Motor neuron (in vitro differentiated cells): ENCODE measurements at regions not wholly inside any gene's neighbourhood (a gene's known extent, or its start where the extent isn't known, plus 50 kb on each side); places are given as distances from the start of the nearest gene placed in this dataset.

Source experiments
- ATAC-seq, 8 experiments: fragments of 200-7000 bp; cut with Tn5 transposase; replicated peaks in 6 of 8; 2 replicates each; pipeline ENCODE4 v1.8.0; 2021; ENCODE audit warnings: mild to moderate bottlenecking in 8 of 8, moderate library complexity in 8 of 8
- H3K27ac ChIP-seq, 2 donors: fragments of 250-450 bp; sonication (Bioruptor Pico); 2 replicates each; pipeline ENCODE4 v1.9.0; 2021; ENCODE audit warnings: antibody characterized with exemption in 2 of 2, mild to moderate bottlenecking in 2 of 2, moderate library complexity in 1 of 2
- H3K4me1 ChIP-seq, 2 donors: fragments of 250-450 bp; sonication (Bioruptor Pico); replicated peaks in 1 of 2; 2 replicates each; pipeline ENCODE4 v1.6.1; 2021; ENCODE audit warnings: antibody characterized with exemption in 2 of 2, mild to moderate bottlenecking in 2 of 2, moderate library complexity in 1 of 2
- H3K4me3 ChIP-seq, 5 donors: fragments of 250-450 bp; sonication (Bioruptor Pico); 2 replicates each; pipeline ENCODE4 v1.9.0; 2021; ENCODE audit warnings: antibody characterized with exemption in 5 of 5, mild to moderate bottlenecking in 5 of 5, moderate library complexity in 4 of 5
- WGBS, 10 experiments: fragments of 450-650 bp; shearing (Covaris generic); methylation state at CpG; one replicate each; pipeline ENCODE4 v1.0.0; 2022; 5-methylcytosine and 5-hydroxymethylcytosine counted together
- in situ Hi-C, 9 experiments: fragments of 400-800 bp; cut with MboI; loops; one replicate each; pipeline ENCODE4 v1.15.0; 2021; ENCODE audit warnings: low sequenced_read_pairs in 9 of 9, low pct_unique_long_range_greater_than_20kb in 2 of 9; ENCODE audit not compliant: unreplicated experiment in 9 of 9

- ATAC-seq = peak in 3 of 8 experiments; percentile 61 to 90 (median 67)
- Histone ChIP-seq H3K4me3 (no peak overlapping the region), H3K27ac (no peak overlapping the region), H3K4me1 (no peaks in the 10 kb centered on the region)
- WGBS, 10 experiments = 0 to 100% (median 72%) methylated on average over 1 to 5 of the region's 5 CpGs
- in situ Hi-C loops = no loop called here
Observed at GRCh38 chr2:199163613-199164458, 293.9 kb downstream of the SATB2 start.

DNA sequence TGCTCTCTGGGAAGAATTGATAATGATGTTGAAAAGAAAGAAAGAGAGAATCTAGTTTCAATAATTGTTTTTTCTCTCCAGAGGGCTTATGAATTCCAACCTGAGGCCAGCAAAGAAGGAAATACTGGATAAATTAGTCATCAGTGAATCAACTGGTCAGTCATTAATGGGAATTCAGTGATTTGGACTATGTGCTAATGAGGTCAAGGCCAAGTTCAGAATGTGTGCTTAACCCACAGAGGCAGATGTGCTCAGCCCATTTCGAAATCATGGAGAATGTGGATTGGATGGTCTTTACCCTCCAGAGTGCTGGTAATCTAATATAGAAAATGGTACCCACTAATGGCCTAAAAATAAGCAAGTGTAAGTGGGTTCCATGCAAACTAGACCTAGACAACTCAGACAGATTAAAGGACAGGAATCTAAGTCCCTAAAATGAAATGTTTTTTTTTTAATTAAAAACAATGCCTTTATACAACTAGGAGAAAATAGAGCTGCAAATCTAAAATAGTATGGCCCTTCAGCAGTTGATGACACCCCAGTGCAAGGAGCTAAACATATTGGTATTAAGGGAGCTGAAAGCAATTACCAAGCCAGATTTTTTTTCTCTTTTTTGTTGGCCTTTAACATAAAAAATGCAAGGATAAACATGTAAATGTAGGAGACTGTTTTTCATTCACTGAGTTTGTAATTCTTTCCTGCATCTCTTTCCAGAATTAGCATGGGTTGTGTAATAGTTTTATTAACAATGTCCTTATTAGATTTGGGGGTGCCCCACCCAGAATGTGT, 296.9 kb downstream of the SATB2 start:
- in situ Hi-C loops = no loop called here
- ATAC-seq = peak in 2 of 8 experiments; percentile 60
- Histone ChIP-seq H3K4me3 (no peak overlapping the region), H3K4me1 (no peaks in the 10 kb centered on the region), H3K27ac (no peak overlapping the region)
- WGBS, 10 experiments = 0 to 100% (median 60%) methylated on average over 1 of the region's 1 CpG; no CpG with 5 or more reads in 1 of the 10 experiments

GRCh38 chr2:199160081-199160480, 297.7 kb downstream of the SATB2 start:
- Histone ChIP-seq H3K27ac (no peak overlapping the region), H3K4me1 (no peaks in the 10 kb centered on the region), H3K4me3 (no peak overlapping the region)
- ATAC-seq = peak in 1 of 8 experiments; percentile 4
- in situ Hi-C loops = no loop called here
- WGBS, 10 experiments = 52 to 95% (median 81%) methylated on average over 2 to 4 of the region's 4 CpGs

DNA sequence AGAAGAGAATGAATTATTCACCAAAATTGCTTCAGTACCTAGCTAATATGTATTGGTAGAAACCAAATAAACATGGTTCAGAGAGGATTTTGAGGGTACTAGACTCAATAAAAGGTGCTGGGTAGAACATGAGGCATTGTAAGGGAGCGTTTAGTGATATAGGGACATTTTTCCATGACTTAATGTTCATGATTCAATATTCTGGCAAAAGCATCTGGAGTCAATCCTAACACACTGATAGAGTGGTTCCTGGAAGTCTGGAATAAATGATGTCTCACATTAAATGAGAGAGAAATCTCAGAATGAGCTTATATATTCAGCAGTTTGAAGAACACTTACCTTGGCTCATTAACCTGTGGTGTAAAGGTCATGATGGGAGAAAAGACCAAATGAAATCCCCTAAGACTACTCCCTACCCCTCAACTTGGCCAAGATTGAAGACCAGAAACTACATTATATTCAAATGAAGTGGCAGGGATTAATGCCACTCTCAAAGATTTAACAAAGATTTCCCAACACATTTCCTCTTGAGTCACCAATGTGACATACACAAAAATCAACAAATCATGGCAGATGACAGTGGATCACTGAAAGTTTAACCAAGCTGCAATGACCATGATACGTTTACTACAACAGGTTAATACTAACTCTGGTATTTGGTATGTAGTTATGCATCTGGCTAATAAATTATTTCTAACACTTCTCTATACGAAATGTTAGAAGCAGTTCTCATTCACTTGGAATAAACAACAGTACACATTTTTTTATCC, 309.5 kb downstream of the SATB2 start:
- 51 to 96% (median 80%) methylated on average over 2 to 3 of the region's 3 CpGs; no CpG with 5 or more reads in 2 of the 10 experiments for WGBS, 10 experiments
- Histone ChIP-seq H3K27ac (no peak overlapping the region), H3K4me3 (no peak overlapping the region), H3K4me1 (no peaks in the 10 kb centered on the region)
- in situ Hi-C loops = no loop called here
- no peak for ATAC-seq

GRCh38 chr2:199147216-199147615, 310.5 kb downstream of the SATB2 start:
- no peak for ATAC-seq
- Histone ChIP-seq H3K4me3 (no peak overlapping the region), H3K27ac (no peak overlapping the region), H3K4me1 (no peaks in the 10 kb centered on the region)
- in situ Hi-C loops = no loop called here

DNA sequence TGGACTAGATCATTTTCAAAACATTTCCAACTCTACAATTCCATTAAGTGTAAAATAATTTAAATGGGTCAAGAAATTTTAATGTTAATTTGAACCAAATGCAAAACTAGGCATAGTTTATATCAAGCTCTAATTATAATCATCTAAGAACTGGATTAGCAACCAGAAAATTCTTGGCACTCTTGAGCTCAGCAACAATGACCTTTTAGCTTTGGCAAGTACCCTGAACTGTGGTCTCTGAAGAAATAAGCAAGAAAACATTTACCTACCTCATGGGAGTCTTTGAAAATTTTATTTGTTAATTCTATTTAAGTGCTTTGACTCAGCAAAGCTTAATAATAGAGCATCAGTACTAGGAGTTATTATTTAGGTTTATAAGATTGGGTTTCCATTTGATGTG, 313.2 kb downstream of the SATB2 start:
- no peaks in the 10 kb centered on the region for H3K4me1 ChIP-seq
- in situ Hi-C loops = no loop called here
- no peak overlapping the region for H3K4me3 ChIP-seq
- H3K27ac ChIP-seq = no peak overlapping the region
- ATAC-seq = no peak

DNA sequence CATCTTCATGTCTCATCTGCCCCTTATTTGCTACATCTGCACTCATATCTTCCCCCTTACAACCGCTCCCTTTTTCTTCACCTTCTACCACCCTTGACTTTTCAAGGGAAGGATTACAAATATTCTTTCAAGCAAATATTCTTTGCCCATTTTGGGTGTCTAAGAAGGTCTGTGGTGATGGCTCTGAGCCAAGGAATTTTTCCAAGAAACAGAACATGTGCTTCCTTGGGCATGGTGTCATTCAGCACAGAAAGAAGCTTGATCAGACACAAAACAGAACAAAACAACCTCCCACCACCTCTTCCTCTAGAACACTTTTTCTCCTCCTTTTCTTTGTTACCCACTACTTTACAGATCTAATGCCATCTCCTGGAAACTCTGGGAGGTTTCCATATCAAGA, 313.7 kb downstream of the SATB2 start:
- ATAC-seq = no peak
- WGBS, 10 experiments = 67 to 100% (median 100%) methylated on average over 1 of the region's 1 CpG
- in situ Hi-C loops = no loop called here

GRCh38 chr2:199136681-199137080, 321.1 kb downstream of the SATB2 start:
- H3K4me1 ChIP-seq = peaks cover 0 to 4% of the 10 kb centered on the region in 2 donors
- peak in 5 of 8 experiments; percentile 37 to 95 (median 83) for ATAC-seq
- in situ Hi-C loops = no loop called here
- H3K27ac ChIP-seq = no peak overlapping the region
- H3K4me3 ChIP-seq = no peak overlapping the region

More for the DNA sequence above, 313.7 kb downstream of the SATB2 start:
- Histone ChIP-seq H3K27ac (no peak overlapping the region), H3K4me1 (no peaks in the 10 kb centered on the region), H3K4me3 (no peak overlapping the region)

- H3K4me1 ChIP-seq = peaks cover under 1 to 6% of the 10 kb centered on the region in 2 donors
- H3K4me3 ChIP-seq = no peak overlapping the region
- H3K27ac ChIP-seq = no peak overlapping the region
- in situ Hi-C loops = no loop called here
- ATAC-seq = peak in 3 of 8 experiments; percentile 40 to 88 (median 82)
- 28 to 100% (median 95%) methylated on average over 2 to 4 of the region's 4 CpGs; no CpG with 5 or more reads in 1 of the 10 experiments for WGBS, 10 experiments
Observed at GRCh38 chr2:199136242-199136641, 321.5 kb downstream of the SATB2 start.

GRCh38 chr2:199131876-199132275, 325.9 kb downstream of the SATB2 start:
- in situ Hi-C loops = no loop called here
- no peak for ATAC-seq
- no peak overlapping the region for H3K27ac ChIP-seq
- no peak overlapping the region for H3K4me3 ChIP-seq
- 63 to 100% (median 90%) methylated on average over 1 to 3 of the region's 3 CpGs; no CpG with 5 or more reads in 1 of the 10 experiments for WGBS, 10 experiments
- H3K4me1 ChIP-seq = peaks cover 7 to 14% of the 10 kb centered on the region in 2 donors

DNA sequence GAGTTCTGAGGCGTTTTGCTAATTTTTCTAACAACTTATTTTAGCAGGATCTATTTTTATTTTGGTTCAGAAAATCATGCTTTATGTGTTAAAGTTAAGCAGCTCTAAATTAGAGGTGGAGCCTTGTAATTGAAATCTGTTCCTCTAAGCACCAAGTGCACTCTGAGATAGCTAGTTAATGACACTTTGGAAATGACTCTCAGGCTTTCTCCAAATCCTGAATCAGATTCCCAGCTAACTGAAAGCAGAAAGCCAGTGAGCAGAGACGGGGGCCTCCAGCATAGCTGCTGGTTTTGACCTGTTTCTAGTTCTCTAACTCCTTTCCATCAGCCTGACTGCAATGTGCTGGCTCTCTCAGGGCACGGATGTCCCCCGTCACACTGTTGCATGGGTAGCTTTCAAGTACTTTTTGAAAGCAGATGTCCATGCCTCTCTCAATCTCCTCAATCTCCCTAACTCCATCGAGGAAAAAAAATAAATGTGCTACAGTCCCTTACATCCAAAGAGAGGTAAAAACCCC, 326.5 kb downstream of the SATB2 start:
- WGBS, 10 experiments = 56 to 91% (median 78%) methylated on average over 2 to 5 of the region's 5 CpGs; no CpG with 5 or more reads in 2 of the 10 experiments
- no peak overlapping the region for H3K4me3 ChIP-seq
- in situ Hi-C loops = no loop called here
- ATAC-seq = peak in 2 of 8 experiments; percentile 24 to 50
- no peak overlapping the region for H3K27ac ChIP-seq
- peaks cover 7 to 14% of the 10 kb centered on the region in 2 donors for H3K4me1 ChIP-seq

- in situ Hi-C loops = no loop called here
- 16 to 100% (median 59%) methylated on average over 1 to 3 of the region's 3 CpGs for WGBS, 10 experiments
- no peak for ATAC-seq
Observed at GRCh38 chr2:199130501-199130900, 327.2 kb downstream of the SATB2 start.

More at GRCh38 chr2:199130501-199130900, 327.2 kb downstream of the SATB2 start:
- no peak overlapping the region for H3K27ac ChIP-seq
- no peak overlapping the region for H3K4me3 ChIP-seq
- peaks cover 7 to 14% of the 10 kb centered on the region in 2 donors for H3K4me1 ChIP-seq
